HepG2 (cell line): ENCODE measurements at regions not wholly inside any gene's neighbourhood (a gene's known extent, or its start where the extent isn't known, plus 50 kb on each side); places are given as distances from the start of the nearest gene placed in this dataset.

Experiments
- KDM1A ChIP-seq: IDR thresholded peaks from 2 replicates; pipeline ENCODE4 v1.6.1; 2016; ENCODE audit warnings: missing compliant biosample characterization
- KDM2A ChIP-seq: sonication (generic); formaldehyde crosslinking; IDR thresholded peaks from 2 replicates; pipeline ENCODE4 v1.4.0; 2020; ENCODE audit warnings: low read depth, missing genetic modification reagents, borderline replicate concordance
- NCOA2 ChIP-seq: sonication (generic); formaldehyde crosslinking; IDR thresholded peaks from 2 replicates; pipeline ENCODE4 v1.8.0; 2022; ENCODE audit warnings: inconsistent platforms
- TF ChIP-seq, protein P1 (sequence below): sonication (generic); formaldehyde crosslinking; IDR thresholded peaks from 2 replicates; pipeline ENCODE4 v1.5.0; 2020; ENCODE audit warnings: mild to moderate bottlenecking, missing genetic modification reagents, moderate library complexity
- TF ChIP-seq, protein P2 (sequence below): sonication (generic); formaldehyde crosslinking; IDR thresholded peaks from 2 replicates; pipeline ENCODE4 v1.8.0; 2022; ENCODE audit warnings: missing genetic modification reagents, mild to moderate bottlenecking, inconsistent platforms, borderline replicate concordance

DNA sequence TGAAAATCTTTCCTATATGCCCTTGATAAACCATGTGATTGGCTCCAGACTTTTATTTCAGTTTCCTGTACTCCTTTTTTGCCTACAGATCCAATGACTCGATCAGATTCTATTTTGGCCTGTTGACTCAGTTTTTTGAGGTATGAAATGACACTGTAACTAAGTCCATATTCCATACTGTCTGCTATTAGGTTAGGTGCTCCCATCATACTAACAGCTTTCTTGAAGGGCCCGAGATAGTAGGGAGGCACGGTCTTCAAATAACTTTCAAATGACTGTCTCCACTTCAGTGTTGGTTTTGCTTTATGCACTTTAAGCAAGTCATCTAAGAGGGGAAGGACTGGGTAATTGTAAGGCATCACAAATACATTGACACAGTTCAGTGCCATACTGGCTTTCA, 295.4 kb upstream of the DAB2 start:
- TF ChIP-seq, protein P1, sequence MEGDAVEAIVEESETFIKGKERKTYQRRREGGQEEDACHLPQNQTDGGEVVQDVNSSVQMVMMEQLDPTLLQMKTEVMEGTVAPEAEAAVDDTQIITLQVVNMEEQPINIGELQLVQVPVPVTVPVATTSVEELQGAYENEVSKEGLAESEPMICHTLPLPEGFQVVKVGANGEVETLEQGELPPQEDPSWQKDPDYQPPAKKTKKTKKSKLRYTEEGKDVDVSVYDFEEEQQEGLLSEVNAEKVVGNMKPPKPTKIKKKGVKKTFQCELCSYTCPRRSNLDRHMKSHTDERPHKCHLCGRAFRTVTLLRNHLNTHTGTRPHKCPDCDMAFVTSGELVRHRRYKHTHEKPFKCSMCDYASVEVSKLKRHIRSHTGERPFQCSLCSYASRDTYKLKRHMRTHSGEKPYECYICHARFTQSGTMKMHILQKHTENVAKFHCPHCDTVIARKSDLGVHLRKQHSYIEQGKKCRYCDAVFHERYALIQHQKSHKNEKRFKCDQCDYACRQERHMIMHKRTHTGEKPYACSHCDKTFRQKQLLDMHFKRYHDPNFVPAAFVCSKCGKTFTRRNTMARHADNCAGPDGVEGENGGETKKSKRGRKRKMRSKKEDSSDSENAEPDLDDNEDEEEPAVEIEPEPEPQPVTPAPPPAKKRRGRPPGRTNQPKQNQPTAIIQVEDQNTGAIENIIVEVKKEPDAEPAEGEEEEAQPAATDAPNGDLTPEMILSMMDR (CRISPR knock-in tag), result no peak
- no peak for TF ChIP-seq NCOA2 (CRISPR knock-in tag)
- TF ChIP-seq, protein P2, sequence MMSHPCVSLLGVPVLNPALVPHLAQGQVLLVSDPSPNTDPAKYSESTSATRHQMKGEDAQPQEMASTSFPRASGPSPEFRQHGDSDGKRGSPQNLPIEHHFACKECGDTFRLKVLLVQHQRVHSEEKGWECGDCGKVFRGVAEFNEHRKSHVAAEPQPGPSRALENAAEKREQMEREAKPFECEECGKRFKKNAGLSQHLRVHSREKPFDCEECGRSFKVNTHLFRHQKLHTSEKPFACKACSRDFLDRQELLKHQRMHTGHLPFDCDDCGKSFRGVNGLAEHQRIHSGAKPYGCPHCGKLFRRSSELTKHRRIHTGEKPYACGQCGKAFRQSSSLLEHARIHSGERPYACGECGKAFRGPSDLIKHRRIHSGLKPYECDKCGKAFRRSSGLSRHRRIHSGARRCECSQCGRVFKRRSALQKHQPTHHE (CRISPR knock-in tag), result no peak
- no peak for TF ChIP-seq KDM2A
- no peak for TF ChIP-seq KDM1A (CRISPR knock-in tag)
